ENCODE measurements at regions not wholly inside any gene's neighbourhood (a gene's known extent, or its start where the extent isn't known, plus 50 kb on each side); places are given as distances from the start of the nearest gene placed in this dataset.
A peak's percentile ranks its signal among the peaks of the same experiment; 100 is the strongest.

DNA sequence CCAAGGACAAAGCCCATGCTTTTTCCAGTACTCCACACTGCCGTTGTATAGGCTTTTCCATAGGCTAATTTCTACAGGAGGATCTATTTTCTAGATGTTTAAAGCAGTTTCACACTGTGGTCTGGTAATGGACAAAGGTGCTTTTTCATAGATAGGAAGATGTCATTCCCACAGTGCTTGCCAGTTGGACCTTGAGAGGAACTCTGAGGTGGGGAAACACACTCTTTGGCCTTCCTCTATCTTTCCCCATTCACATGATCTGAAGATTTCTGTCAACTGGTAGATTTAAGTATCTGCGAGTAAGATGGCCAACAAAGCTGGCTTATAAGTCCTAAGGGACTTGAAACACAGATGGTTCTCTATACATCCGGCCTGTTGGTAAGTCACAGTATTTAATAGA is 477.3 kb downstream of the UTRN start:
- DNase-seq, result no peak
- Histone ChIP-seq H3K4me3 (no peak overlapping the region), H3K36me3 (peaks cover 0 to 31% (median 17%) of the 10 kb centered on the region in 4 donors), H3K27ac (no peak overlapping the region), H3K9me3 (no peaks in the 10 kb centered on the region), H3K27me3 (no peaks in the 10 kb centered on the region), H3K4me1 (peaks cover 0 to 12% (median 0%) of the 10 kb centered on the region in 4 donors)
- TF ChIP-seq EP300 (IDR thresholded peaks at IDR 0.05) (no peak), CTCF (IDR thresholded peaks at IDR 0.05) (no peak), POLR2A (IDR thresholded peaks at IDR 0.05) (no peak), POLR2AphosphoS5 (IDR thresholded peaks at IDR 0.05) (no peak)
- 94 to 98% (median 97%) methylated on average over 3 of the region's 3 CpGs for WGBS, 5 donors
- intact Hi-C loops (cut with DNase I; ENCODE audit: low total_unique reads), result no loop called here

GRCh38 chr6:144767051-144767450 is 481.9 kb downstream of the UTRN start:
- TF ChIP-seq POLR2AphosphoS5 (IDR thresholded peaks at IDR 0.05) (no peak), POLR2A (IDR thresholded peaks at IDR 0.05) (no peak), CTCF (IDR thresholded peaks at IDR 0.05) (no peak), EP300 (IDR thresholded peaks at IDR 0.05) (no peak)
- H3K4me3 ChIP-seq, result no peak overlapping the region
- H3K36me3 ChIP-seq, result peaks cover 0 to 19% (median 13%) of the 10 kb centered on the region in 4 donors
- DNase-seq, result no peak
- H3K4me1 ChIP-seq, result peaks cover 0 to 16% (median 0%) of the 10 kb centered on the region in 4 donors
- 92 to 97% (median 96%) methylated on average over 1 of the region's 1 CpG for WGBS, 5 donors
- no peaks in the 10 kb centered on the region for H3K9me3 ChIP-seq
- no peaks in the 10 kb centered on the region for H3K27me3 ChIP-seq
- no peak overlapping the region for H3K27ac ChIP-seq
- intact Hi-C loops (cut with DNase I; ENCODE audit: low total_unique reads), result no loop called here

- TF ChIP-seq EP300 (IDR thresholded peaks at IDR 0.05) (no peak), POLR2A (IDR thresholded peaks at IDR 0.05) (no peak), CTCF (IDR thresholded peaks at IDR 0.05) (no peak), POLR2AphosphoS5 (IDR thresholded peaks at IDR 0.05) (no peak)
- Histone ChIP-seq H3K27me3 (no peaks in the 10 kb centered on the region), H3K4me3 (no peak overlapping the region), H3K36me3 (peaks cover 0 to 29% (median 14%) of the 10 kb centered on the region in 4 donors), H3K9me3 (no peaks in the 10 kb centered on the region), H3K27ac (no peak overlapping the region), H3K4me1 (peaks cover 0 to 16% (median 0%) of the 10 kb centered on the region in 4 donors)
- DNase-seq, result no peak
- intact Hi-C loops (cut with DNase I; ENCODE audit: low total_unique reads), result no loop called here
These were observed 483.5 kb downstream of the UTRN start for GRCh38 chr6:144768551-144769075.

DNA sequence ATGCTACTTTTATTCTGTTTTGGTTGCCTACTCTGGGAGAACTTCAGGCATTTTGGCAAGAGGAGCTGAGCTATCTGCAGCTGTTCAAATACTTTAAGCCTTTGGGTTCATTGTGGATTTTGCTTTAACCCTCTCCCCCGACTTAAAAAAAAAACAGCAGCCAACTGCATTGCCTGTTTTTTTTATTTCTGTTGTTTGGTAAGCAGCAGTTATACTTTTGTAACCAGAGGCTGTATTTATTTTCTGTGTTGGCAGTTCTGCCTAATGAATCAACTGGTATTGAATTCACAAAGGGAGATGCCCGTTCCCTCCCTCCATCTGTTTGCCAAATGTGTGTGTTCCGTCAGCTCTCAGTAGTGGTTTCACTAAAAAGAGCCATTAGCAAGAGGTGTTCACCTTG is 484.0 kb downstream of the UTRN start:
- Histone ChIP-seq H3K4me1 (peaks cover 0 to 16% (median 0%) of the 10 kb centered on the region in 4 donors), H3K27ac (no peak overlapping the region), H3K4me3 (no peak overlapping the region), H3K27me3 (no peaks in the 10 kb centered on the region), H3K36me3 (peaks cover 0 to 28% (median 18%) of the 10 kb centered on the region in 4 donors), H3K9me3 (no peaks in the 10 kb centered on the region)
- 31 to 55% (median 46%) methylated on average over 3 of the region's 3 CpGs for WGBS, 5 donors
- DNase-seq, result peak in 1 of 2 donors; percentile 16
- TF ChIP-seq POLR2AphosphoS5 (IDR thresholded peaks at IDR 0.05) (no peak), CTCF (IDR thresholded peaks at IDR 0.05) (no peak), POLR2A (IDR thresholded peaks at IDR 0.05) (no peak), EP300 (IDR thresholded peaks at IDR 0.05) (no peak)
- intact Hi-C loops (cut with DNase I; ENCODE audit: low total_unique reads), result no loop called here
